ENCODE measurements at regions not wholly inside any gene's neighbourhood (a gene's known extent, or its start where the extent isn't known, plus 50 kb on each side); places are given as distances from the start of the nearest gene placed in this dataset.
"Not testable (repeated sequence)": the region's sequence is repeated elsewhere in the genome, so short reads cannot be mapped to it uniquely, and the experiment has no call there.

GRCh38 chr19:20465922-20466637 lies 99.5 kb downstream of the ZNF737 start:
- H3K4ac ChIP-seq (ENCODE audit: low read depth in 1 of 2, low read length in 2 of 2); H2AFZ ChIP-seq (ENCODE audit: low read depth, low read length): not testable (repeated sequence)

GRCh38 chr19:20453425-20453935 lies 112.1 kb downstream of the ZNF737 start:
- Histone ChIP-seq H3K18ac (ENCODE audit: low read depth in 1 of 2, low read length in 2 of 2) (no peak overlapping the region), H3K4me1 (ENCODE audit: control insufficient read depth, insufficient read depth, low read depth, low read length) (no peaks in the 10 kb centered on the region), H2BK5ac (ENCODE audit: low read depth, low read length, poor library complexity, severe bottlenecking) (no peak overlapping the region), H2BK12ac (ENCODE audit: low read length in 2 of 2) (no peak overlapping the region), H3K36me3 (ENCODE audit: control insufficient read depth in 1 of 2, insufficient read depth in 2 of 2, low read depth in 1 of 2, low read length in 2 of 2) (no peaks in the 10 kb centered on the region), H3K79me1 (replicated peaks; ENCODE audit: low read length, poor library complexity, severe bottlenecking) (no peaks in the 10 kb centered on the region), H4K8ac (ENCODE audit: low read length) (no peak overlapping the region), H3K4me2 (ENCODE audit: low read length, poor library complexity, severe bottlenecking) (no peak overlapping the region), H2BK15ac (ENCODE audit: low read depth, poor library complexity, severe bottlenecking) (no peak overlapping the region), H2AFZ (ENCODE audit: low read depth, low read length) (no peak overlapping the region), H2BK120ac (ENCODE audit: low read depth, low read length) (no peak overlapping the region), H4K91ac (ENCODE audit: low read length) (no peak overlapping the region), H3K27ac (ENCODE audit: low read length, poor library complexity, severe bottlenecking) (no peak overlapping the region), H3K4me3 (ENCODE audit: insufficient read depth in 1 of 2, low read depth in 1 of 2, low read length in 2 of 2) (no peak overlapping the region), H2AK5ac (ENCODE audit: low read length, severe bottlenecking) (no peak overlapping the region), H3K9me3 (ENCODE audit: control insufficient read depth, low read length) (peaks cover 50% of the 10 kb centered on the region), H3K14ac (ENCODE audit: low read length in 2 of 2) (no peak overlapping the region), H3K27me3 (ENCODE audit: control insufficient read depth in 1 of 2, insufficient read depth in 1 of 2, low read length in 2 of 2) (no peaks in the 10 kb centered on the region), H3K4ac (ENCODE audit: low read depth in 1 of 2, low read length in 2 of 2) (no peak overlapping the region), H3K9ac (ENCODE audit: low read length) (no peak overlapping the region), H3K23ac (ENCODE audit: low read length in 2 of 2) (no peak overlapping the region)
- no peak for DNase-seq
- 41% methylated on average over 2 of the region's 2 CpGs for WGBS

More at GRCh38 chr19:20465922-20466637, 99.5 kb downstream of the ZNF737 start:
- H3K9ac ChIP-seq (ENCODE audit: low read length); H3K4me3 ChIP-seq (ENCODE audit: insufficient read depth in 1 of 2, low read depth in 1 of 2, low read length in 2 of 2); DNase-seq; H3K23ac ChIP-seq (ENCODE audit: low read length in 2 of 2); H3K27ac ChIP-seq (ENCODE audit: low read length, poor library complexity, severe bottlenecking); H2BK15ac ChIP-seq (ENCODE audit: low read depth, poor library complexity, severe bottlenecking); H3K14ac ChIP-seq (ENCODE audit: low read length in 2 of 2); H2AK5ac ChIP-seq (ENCODE audit: low read length, severe bottlenecking); H4K8ac ChIP-seq (ENCODE audit: low read length); H3K4me1 ChIP-seq (ENCODE audit: control insufficient read depth, insufficient read depth, low read depth, low read length); H3K36me3 ChIP-seq (ENCODE audit: control insufficient read depth in 1 of 2, insufficient read depth in 2 of 2, low read depth in 1 of 2, low read length in 2 of 2); H2BK5ac ChIP-seq (ENCODE audit: low read depth, low read length, poor library complexity, severe bottlenecking); H3K4me2 ChIP-seq (ENCODE audit: low read length, poor library complexity, severe bottlenecking); H3K27me3 ChIP-seq (ENCODE audit: control insufficient read depth in 1 of 2, insufficient read depth in 1 of 2, low read length in 2 of 2); H4K91ac ChIP-seq (ENCODE audit: low read length); H3K79me1 ChIP-seq (replicated peaks; ENCODE audit: low read length, poor library complexity, severe bottlenecking); H2BK12ac ChIP-seq (ENCODE audit: low read length in 2 of 2); H3K18ac ChIP-seq (ENCODE audit: low read depth in 1 of 2, low read length in 2 of 2); H2BK120ac ChIP-seq (ENCODE audit: low read depth, low read length): not testable (repeated sequence)
- peaks cover 48% of the 10 kb centered on the region for H3K9me3 ChIP-seq (ENCODE audit: control insufficient read depth, low read length)
- WGBS, result 40% methylated on average over 1 of the region's 5 CpGs

GRCh38 chr19:20444202-20444885 lies 121.2 kb downstream of the ZNF737 start:
- Histone ChIP-seq H3K4me2 (ENCODE audit: low read length, poor library complexity, severe bottlenecking) (no peak overlapping the region), H2BK15ac (ENCODE audit: low read depth, poor library complexity, severe bottlenecking) (no peak overlapping the region), H3K23ac (ENCODE audit: low read length in 2 of 2) (no peak overlapping the region), H4K8ac (ENCODE audit: low read length) (no peak overlapping the region), H2BK12ac (ENCODE audit: low read length in 2 of 2) (no peak overlapping the region), H3K4me3 (ENCODE audit: insufficient read depth in 1 of 2, low read depth in 1 of 2, low read length in 2 of 2) (no peak overlapping the region), H3K4ac (ENCODE audit: low read depth in 1 of 2, low read length in 2 of 2) (no peak overlapping the region), H3K9me3 (ENCODE audit: control insufficient read depth, low read length) (peaks cover 61% of the 10 kb centered on the region), H2BK120ac (ENCODE audit: low read depth, low read length) (no peak overlapping the region), H3K18ac (ENCODE audit: low read depth in 1 of 2, low read length in 2 of 2) (no peak overlapping the region), H4K91ac (ENCODE audit: low read length) (no peak overlapping the region), H3K14ac (ENCODE audit: low read length in 2 of 2) (no peak overlapping the region), H3K27ac (ENCODE audit: low read length, poor library complexity, severe bottlenecking) (no peak overlapping the region), H3K9ac (ENCODE audit: low read length) (no peak overlapping the region), H2BK5ac (ENCODE audit: low read depth, low read length, poor library complexity, severe bottlenecking) (no peak overlapping the region), H3K36me3 (ENCODE audit: control insufficient read depth in 1 of 2, insufficient read depth in 2 of 2, low read depth in 1 of 2, low read length in 2 of 2) (no peaks in the 10 kb centered on the region), H2AFZ (ENCODE audit: low read depth, low read length) (no peak overlapping the region), H3K4me1 (ENCODE audit: control insufficient read depth, insufficient read depth, low read depth, low read length) (no peaks in the 10 kb centered on the region), H3K79me1 (replicated peaks; ENCODE audit: low read length, poor library complexity, severe bottlenecking) (no peaks in the 10 kb centered on the region), H2AK5ac (ENCODE audit: low read length, severe bottlenecking) (no peak overlapping the region), H3K27me3 (ENCODE audit: control insufficient read depth in 1 of 2, insufficient read depth in 1 of 2, low read length in 2 of 2) (no peaks in the 10 kb centered on the region)
- no peak for DNase-seq
- 12% methylated on average over 3 of the region's 5 CpGs for WGBS

- not testable (repeated sequence) for H2BK120ac ChIP-seq (ENCODE audit: low read depth, low read length); H3K4me1 ChIP-seq (ENCODE audit: control insufficient read depth, insufficient read depth, low read depth, low read length); H2BK15ac ChIP-seq (ENCODE audit: low read depth, poor library complexity, severe bottlenecking); H4K91ac ChIP-seq (ENCODE audit: low read length); H3K4me3 ChIP-seq (ENCODE audit: insufficient read depth in 1 of 2, low read depth in 1 of 2, low read length in 2 of 2); H3K27ac ChIP-seq (ENCODE audit: low read length, poor library complexity, severe bottlenecking); H3K27me3 ChIP-seq (ENCODE audit: control insufficient read depth in 1 of 2, insufficient read depth in 1 of 2, low read length in 2 of 2); H3K23ac ChIP-seq (ENCODE audit: low read length in 2 of 2); H2BK5ac ChIP-seq (ENCODE audit: low read depth, low read length, poor library complexity, severe bottlenecking); H3K18ac ChIP-seq (ENCODE audit: low read depth in 1 of 2, low read length in 2 of 2); DNase-seq; H3K36me3 ChIP-seq (ENCODE audit: control insufficient read depth in 1 of 2, insufficient read depth in 2 of 2, low read depth in 1 of 2, low read length in 2 of 2); H4K8ac ChIP-seq (ENCODE audit: low read length); H2AK5ac ChIP-seq (ENCODE audit: low read length, severe bottlenecking); H3K4me2 ChIP-seq (ENCODE audit: low read length, poor library complexity, severe bottlenecking); H2AFZ ChIP-seq (ENCODE audit: low read depth, low read length); H3K79me1 ChIP-seq (replicated peaks; ENCODE audit: low read length, poor library complexity, severe bottlenecking); H3K9ac ChIP-seq (ENCODE audit: low read length); H2BK12ac ChIP-seq (ENCODE audit: low read length in 2 of 2); H3K14ac ChIP-seq (ENCODE audit: low read length in 2 of 2); H3K4ac ChIP-seq (ENCODE audit: low read depth in 1 of 2, low read length in 2 of 2)
- peaks cover 41% of the 10 kb centered on the region for H3K9me3 ChIP-seq (ENCODE audit: control insufficient read depth, low read length)
- WGBS, result 83% methylated on average over 3 of the region's 4 CpGs
Observed at GRCh38 chr19:20432266-20432842, 133.2 kb downstream of the ZNF737 start.
